GM12878 (cell line): ENCODE measurements at regions not wholly inside any gene's neighbourhood (a gene's known extent, or its start where the extent isn't known, plus 50 kb on each side); places are given as distances from the start of the nearest gene placed in this dataset.

Source experiments
- ATAC-seq: fragments of 200-7000 bp; cut with Tn5 transposase; 3 replicates; pipeline ENCODE4 v1.9.1; 2020; ENCODE audit warnings: mild to moderate bottlenecking, moderate library complexity
- BruUV-seq: library from RNA; stranded (reverse); fragments of 400-500 nt; replicated peaks from 2 replicates; lab custom pipeline; 2021; lab: Mats Ljungman, UMichigan
- CTCF ChIA-PET: fragments of 300-600 bp; sonication (Branson Sonifier 250); formaldehyde crosslinking; extraction: SDS; loops from one replicate; lab custom pipeline; 2021; ENCODE audit warnings: inconsistent platforms; lab: Yijun Ruan, JAX
- POLR2A ChIA-PET: fragments of 350-600 bp; formaldehyde crosslinking; extraction: SDS; loops from one replicate; lab custom pipeline; 2021; ENCODE audit warnings: inconsistent platforms; lab: Charles Lee
- RAD21 ChIA-PET: fragments of 300-600 bp; sonication (Branson Sonifier 250); formaldehyde crosslinking; loops from one replicate; lab custom pipeline; 2023; ENCODE audit warnings: antibody characterized with exemption; ENCODE audit not compliant: unreplicated experiment; lab: Charles Lee
- SMC1A ChIA-PET: fragments of 300-600 bp; sonication (Branson Sonifier 250); formaldehyde crosslinking; loops from one replicate; lab custom pipeline; 2023; ENCODE audit not compliant: unreplicated experiment, uncharacterized antibody; lab: Charles Lee
- DNase-seq: peaks from one replicate; pipeline ENCODE4 v3.0.0-alpha.2; 2011; ENCODE audit warnings: low read depth, low spot score
- FAIRE-seq: peaks from 3 replicates; lab custom pipeline; 2011; peaks lifted over from hg19 to GRCh38; lab: Jason Lieb, UNC
- H2AFZ ChIP-seq: 2 replicates; pipeline ENCODE4 v1.6.0; 2011; ENCODE audit warnings: low read depth, low read length, control low read depth; ENCODE audit not compliant: control insufficient read depth
- H3K27ac ChIP-seq: 2 replicates; pipeline ENCODE4 v1.5.1; 2011; ENCODE audit warnings: control low read depth; ENCODE audit not compliant: control insufficient read depth, insufficient read depth
- H3K27me3 ChIP-seq, 2 experiments: replicated peaks in 1 of 2; 2 replicates each; pipeline versions ENCODE4 v1.6.0 to v1.6.1; 2011; ENCODE audit warnings: low read length in 1 of 2; ENCODE audit not compliant: control insufficient read depth in 2 of 2, insufficient read depth in 2 of 2
- H3K36me3 ChIP-seq, 2 experiments: 2 replicates each; pipeline ENCODE4 v1.5.1; 2011; ENCODE audit warnings: low read length in 1 of 2; ENCODE audit not compliant: control insufficient read depth in 2 of 2, insufficient read depth in 2 of 2
- H3K4me1 ChIP-seq: 2 replicates; pipeline ENCODE4 v1.6.1; 2011; ENCODE audit warnings: mild to moderate bottlenecking, low read length, moderate library complexity, mixed read lengths; ENCODE audit not compliant: control insufficient read depth, insufficient read depth
- H3K4me2 ChIP-seq: 2 replicates; pipeline ENCODE4 v1.6.0; 2011; ENCODE audit warnings: control low read depth; ENCODE audit not compliant: control insufficient read depth, insufficient read depth
- H3K4me3 ChIP-seq: fragments of 200-600 bp; sonication (generic); 2 replicates; pipeline ENCODE4 v1.5.1; 2016
- H3K79me2 ChIP-seq: 2 replicates; pipeline ENCODE4 v1.6.0; 2011; ENCODE audit warnings: low read length; ENCODE audit not compliant: control insufficient read depth, insufficient read depth
- H3K9ac ChIP-seq: 2 replicates; pipeline ENCODE4 v1.8.0; 2011; ENCODE audit warnings: low read length, control low read depth, mixed read lengths; ENCODE audit not compliant: control insufficient read depth, insufficient read depth
- H3K9me3 ChIP-seq: replicated peaks from 3 replicates; pipeline ENCODE4 v1.5.1; 2011; ENCODE audit warnings: mild to moderate bottlenecking, low read length; ENCODE audit not compliant: control insufficient read depth, insufficient read depth
- H4K20me1 ChIP-seq: 2 replicates; pipeline ENCODE4 v1.6.0; 2011; ENCODE audit not compliant: control insufficient read depth, insufficient read depth
- ATF7 ChIP-seq: fragments of 450-650 bp; IDR thresholded peaks from 2 replicates; pipeline ENCODE4 v1.6.1; 2016; ENCODE audit warnings: low read depth, mild to moderate bottlenecking
- BCL3 ChIP-seq: IDR thresholded peaks from 2 replicates; pipeline ENCODE4 v1.6.1; 2011; ENCODE audit warnings: borderline replicate concordance, low read depth, mild to moderate bottlenecking, moderate library complexity, low read length; ENCODE audit not compliant: insufficient read depth, poor library complexity, severe bottlenecking
- BHLHE40 ChIP-seq, 2 experiments: fragments of 450-650 bp in 1 of 2; IDR thresholded peaks; 2 replicates each; pipeline ENCODE4 v1.6.1; 2011 to 2017; ENCODE audit warnings: low read depth in 2 of 2, borderline replicate concordance in 1 of 2, improper control_type of control experiment in 1 of 2, low read length in 1 of 2, mild to moderate bottlenecking in 1 of 2
- CREM ChIP-seq: IDR thresholded peaks from 2 replicates; pipeline ENCODE4 v1.6.1; 2014; ENCODE audit warnings: antibody characterized with exemption, low read depth
- DPF2 ChIP-seq: fragments of 450-650 bp; IDR thresholded peaks from 2 replicates; pipeline ENCODE4 v1.6.1; 2017; ENCODE audit warnings: mild to moderate bottlenecking
- E4F1 ChIP-seq: fragments of 450-650 bp; IDR thresholded peaks from 2 replicates; pipeline ENCODE4 v1.6.1; 2018; ENCODE audit warnings: borderline replicate concordance, mild to moderate bottlenecking; ENCODE audit not compliant: partially characterized antibody
- ELK1 ChIP-seq: IDR thresholded peaks from 2 replicates; pipeline ENCODE4 v1.6.1; 2012; ENCODE audit warnings: low read depth, low read length, improper control_type of control experiment
- HDGF ChIP-seq: fragments of 450-650 bp; IDR thresholded peaks from 2 replicates; pipeline ENCODE4 v1.6.1; 2016; ENCODE audit warnings: antibody characterized with exemption
- IRF3 ChIP-seq: fragments of 450-650 bp; IDR thresholded peaks from 2 replicates; pipeline ENCODE4 v1.6.1; 2014; ENCODE audit warnings: mild to moderate bottlenecking
- MEF2A ChIP-seq: IDR thresholded peaks from 2 replicates; pipeline ENCODE4 v1.6.1; 2011; ENCODE audit warnings: low read depth, mild to moderate bottlenecking, low read length, moderate library complexity; ENCODE audit not compliant: insufficient read depth
- MTA2 ChIP-seq: fragments of 450-650 bp; IDR thresholded peaks from 2 replicates; pipeline ENCODE4 v1.6.1; 2016; ENCODE audit warnings: low read depth, mild to moderate bottlenecking, moderate library complexity
- MTA3 ChIP-seq: IDR thresholded peaks from 2 replicates; pipeline ENCODE4 v1.6.1; 2012; ENCODE audit warnings: low read length, inconsistent platforms, borderline replicate concordance
- NR2C2 ChIP-seq: IDR thresholded peaks from 2 replicates; pipeline ENCODE4 v1.6.1; 2011; ENCODE audit warnings: borderline replicate concordance, low read depth; ENCODE audit not compliant: control insufficient read depth, insufficient read length
- POLR2A ChIP-seq: IDR thresholded peaks from 2 replicates; pipeline ENCODE4 v1.6.1; 2011; ENCODE audit warnings: low read depth, mild to moderate bottlenecking, low read length
- RB1 ChIP-seq: fragments of 450-650 bp; formaldehyde crosslinking; IDR thresholded peaks from 2 replicates; pipeline ENCODE4 v1.6.1; 2017; ENCODE audit warnings: mild to moderate bottlenecking, borderline replicate concordance
- RCOR1 ChIP-seq: conservative IDR thresholded peaks from 2 replicates; pipeline ENCODE4 v1.6.1; 2012; ENCODE audit warnings: low read depth, low read length, improper control_type of control experiment
- SMAD5 ChIP-seq: IDR thresholded peaks from 2 replicates; pipeline ENCODE4 v1.6.1; 2016; ENCODE audit warnings: antibody characterized with exemption, low read depth
- TAF1 ChIP-seq: IDR thresholded peaks from 2 replicates; pipeline ENCODE4 v1.6.1; 2011; ENCODE audit warnings: mild to moderate bottlenecking, low read depth, low read length, borderline replicate concordance
- YBX1 ChIP-seq: fragments of 450-650 bp; IDR thresholded peaks from 2 replicates; pipeline ENCODE4 v1.6.1; 2016; ENCODE audit warnings: antibody characterized with exemption
- ZNF24 ChIP-seq: fragments of 450-650 bp; IDR thresholded peaks from 2 replicates; pipeline ENCODE4 v1.6.1; 2017; ENCODE audit warnings: antibody characterized with exemption, mild to moderate bottlenecking
- ZNF274 ChIP-seq: IDR thresholded peaks from one replicate; pipeline ENCODE4 v1.8.0; 2011; ENCODE audit not compliant: insufficient read length, insufficient read depth
- ZSCAN29 ChIP-seq: fragments of 450-650 bp; IDR thresholded peaks from 2 replicates; pipeline ENCODE4 v1.6.1; 2017; ENCODE audit warnings: mild to moderate bottlenecking, moderate library complexity
- WGBS: methylation state at CpG from one replicate; pipeline ENCODE4 v1.1.6; 2016; ENCODE audit warnings: low lambda C conversion rate; ENCODE audit not compliant: insufficient replicate concordance, insufficient coverage; ENCODE audit errors: missing lambda C conversion rate; 5-methylcytosine and 5-hydroxymethylcytosine counted together
- in situ Hi-C: fragments of 300-500 bp; cut with MboI; formaldehyde crosslinking; loops from 9 replicates; pipeline ENCODE4 v1.14.3; 2018; ENCODE audit warnings: mixed read lengths
- intact Hi-C: fragments of 100-400 bp; cut with micrococcal nuclease; formaldehyde crosslinking; loops from one replicate; pipeline ENCODE4 v1.14.2; 2022; ENCODE audit not compliant: unreplicated experiment

- TF ChIP-seq BCL3 = no peak
- no peak for TF ChIP-seq MEF2A
- TF ChIP-seq MTA3 = no peak
- no peak for TF ChIP-seq ZSCAN29
- no peak for TF ChIP-seq IRF3
- no peak for TF ChIP-seq TAF1
- no peak for TF ChIP-seq ZNF274
- TF ChIP-seq RB1 = no peak
- no peak for TF ChIP-seq BHLHE40 (IDR thresholded peaks at IDR 0.05; ENCODE audit: borderline replicate concordance in 1 of 2, low read depth in 2 of 2, low read length in 1 of 2)
- TF ChIP-seq, all 136 proteins: peak for 0
Measured at GRCh38 chr2:129554373-129554772, 425.1 kb upstream of the RAB6C start (continued).

DNA sequence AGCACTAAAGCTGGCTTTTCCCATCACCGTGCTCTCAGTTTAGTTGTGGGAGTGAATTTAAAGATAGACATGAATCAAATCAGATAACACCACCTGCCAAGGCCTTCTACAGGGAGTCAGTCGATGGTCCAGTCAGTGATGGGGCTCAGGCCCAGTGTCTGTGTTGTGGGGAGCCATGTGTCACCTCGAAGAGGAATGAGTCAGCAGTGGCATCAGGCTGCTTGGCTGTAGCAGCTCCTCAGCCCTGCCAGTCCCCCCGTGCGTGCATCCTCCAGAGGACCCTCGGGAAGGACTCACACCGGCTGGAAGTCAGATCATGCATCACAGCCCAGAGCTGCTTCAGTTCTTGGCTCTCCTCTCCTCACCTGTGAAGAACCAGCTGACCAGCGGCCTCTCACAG is 420.4 kb upstream of the RAB6C start:
- no peak for ATAC-seq
- Histone ChIP-seq H3K27me3 (no peaks in the 10 kb centered on the region), H2AFZ (no peak overlapping the region), H3K36me3 (no peaks in the 10 kb centered on the region), H3K4me3 (no peak overlapping the region), H3K4me2 (no peak overlapping the region), H3K79me2 (no peaks in the 10 kb centered on the region), H3K9ac (no peak overlapping the region), H4K20me1 (no peaks in the 10 kb centered on the region), H3K27ac (no peak overlapping the region), H3K4me1 (no peaks in the 10 kb centered on the region), H3K9me3 (no peaks in the 10 kb centered on the region)
- in situ Hi-C loops (no loop called here), intact Hi-C loops (no loop called here)
- WGBS = 5% methylated on average over 7 of the region's 8 CpGs
- RAD21 ChIA-PET = no interaction called here
- no TSS peak for BruUV-seq
- SMC1A ChIA-PET = no interaction called here
- CTCF ChIA-PET = no interaction called here
- DNase-seq = no peak
- no peak for FAIRE-seq
- POLR2A ChIA-PET = no interaction called here
- no peak for TF ChIP-seq NR2C2
- no peak for TF ChIP-seq MTA2
- TF ChIP-seq BHLHE40 (IDR thresholded peaks at IDR 0.05; ENCODE audit: borderline replicate concordance in 1 of 2, low read depth in 2 of 2, low read length in 1 of 2) = no peak
- no peak for TF ChIP-seq HDGF
- no peak for TF ChIP-seq YBX1
- TF ChIP-seq POLR2A = no peak
- TF ChIP-seq ELK1 = no peak
- TF ChIP-seq ATF7 = no peak
- no peak for TF ChIP-seq CREM
- TF ChIP-seq ZNF24 = no peak
- TF ChIP-seq E4F1 = no peak
- no peak for TF ChIP-seq DPF2
- TF ChIP-seq RCOR1 = no peak
- TF ChIP-seq SMAD5 = no peak
